NCI-H2227 (cell line): ENCODE measurements at regions not wholly inside any gene's neighbourhood (a gene's known extent, or its start where the extent isn't known, plus 50 kb on each side); places are given as distances from the start of the nearest gene placed in this dataset.
"Not testable (repeated sequence)": the region's sequence is repeated elsewhere in the genome, so short reads cannot be mapped to it uniquely, and the experiment has no call there.

Source experiments
- DNase-seq: peaks from one replicate; lab custom pipeline; 2025; ENCODE audit not compliant: unreplicated experiment; lab: John Stamatoyannopoulos, UW

DNA sequence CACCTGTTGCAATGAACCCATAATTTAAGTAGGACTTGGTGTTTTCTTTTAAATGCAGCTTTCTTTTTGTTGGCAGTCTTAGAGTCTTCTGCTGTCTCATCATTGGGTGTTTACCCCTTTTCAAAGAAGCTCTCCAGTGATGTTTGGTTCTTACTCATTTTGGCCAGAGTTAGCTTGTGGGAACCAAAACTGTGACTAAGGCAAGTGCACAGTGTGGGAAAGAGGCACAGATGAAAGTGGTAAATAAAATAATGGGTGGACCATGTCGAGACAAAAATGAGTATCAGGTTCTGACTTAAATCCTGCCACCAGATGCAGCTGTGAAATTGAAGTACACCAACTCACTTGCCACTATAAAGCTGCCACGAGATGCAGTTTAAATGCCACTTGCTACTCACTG is 615.4 kb upstream of the MIS18BP1 start:
- DNase-seq = no peak

- DNase-seq = no peak
These were observed 614.3 kb upstream of the MIS18BP1 start for GRCh38 chr14:45867046-45867894.

DNA sequence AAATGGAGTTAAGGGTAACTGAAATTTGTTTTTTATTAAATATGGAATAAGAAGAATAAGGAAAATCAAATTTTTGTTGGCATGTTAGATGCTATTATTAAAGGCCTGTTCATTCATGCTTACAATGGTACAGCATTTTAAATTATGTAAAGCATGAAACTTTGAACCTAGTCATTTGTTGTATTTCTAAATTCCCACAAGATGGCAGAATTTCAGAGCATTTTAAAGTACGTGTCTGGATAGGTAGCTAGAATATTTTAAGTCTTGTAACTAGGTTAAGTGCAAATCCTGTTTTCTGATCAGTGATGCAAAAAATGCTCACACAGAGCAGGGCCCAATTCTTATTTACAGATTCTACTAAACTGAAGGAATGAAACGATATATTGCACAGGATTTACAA is 585.6 kb upstream of the MIS18BP1 start:
- no peak for DNase-seq

DNA sequence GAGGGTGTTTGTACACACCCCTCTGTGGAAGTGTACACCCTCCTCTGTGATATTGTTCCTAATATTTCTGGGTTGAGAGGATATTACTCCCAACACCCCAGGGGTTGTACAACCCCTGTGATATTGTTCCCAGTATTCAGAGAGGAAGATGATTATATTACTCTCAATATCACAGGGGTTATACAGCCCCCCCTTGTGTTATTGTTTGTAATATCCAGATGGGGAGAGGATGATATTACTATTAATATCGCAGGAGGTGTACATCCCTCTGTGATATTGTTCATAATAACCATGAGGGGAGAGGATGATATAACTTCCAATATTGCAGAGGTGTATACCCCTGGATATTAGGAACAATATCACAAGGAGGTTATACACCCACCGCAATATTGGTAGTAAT is 566.1 kb upstream of the MIS18BP1 start:
- no peak for DNase-seq

DNA sequence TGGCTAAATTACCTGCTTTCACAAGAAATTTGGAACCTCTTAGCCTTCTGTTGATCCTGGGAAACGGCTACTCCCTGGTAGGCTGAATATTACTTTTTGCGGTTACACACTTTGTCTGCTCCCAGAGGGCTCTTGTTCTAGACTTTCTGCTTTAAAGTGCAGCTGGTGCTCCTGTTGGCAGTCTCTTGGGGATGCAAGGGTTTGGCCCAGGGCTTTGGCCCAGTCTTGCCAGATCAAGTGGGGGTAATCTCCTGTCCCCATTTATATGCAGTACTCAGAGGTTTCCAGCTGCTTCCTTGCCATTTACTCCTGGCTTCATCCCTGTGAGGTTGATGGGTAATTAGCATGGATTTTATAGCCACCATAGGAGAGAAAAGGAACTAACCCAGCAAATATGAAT is 558.2 kb upstream of the MIS18BP1 start:
- no peak for DNase-seq

DNA sequence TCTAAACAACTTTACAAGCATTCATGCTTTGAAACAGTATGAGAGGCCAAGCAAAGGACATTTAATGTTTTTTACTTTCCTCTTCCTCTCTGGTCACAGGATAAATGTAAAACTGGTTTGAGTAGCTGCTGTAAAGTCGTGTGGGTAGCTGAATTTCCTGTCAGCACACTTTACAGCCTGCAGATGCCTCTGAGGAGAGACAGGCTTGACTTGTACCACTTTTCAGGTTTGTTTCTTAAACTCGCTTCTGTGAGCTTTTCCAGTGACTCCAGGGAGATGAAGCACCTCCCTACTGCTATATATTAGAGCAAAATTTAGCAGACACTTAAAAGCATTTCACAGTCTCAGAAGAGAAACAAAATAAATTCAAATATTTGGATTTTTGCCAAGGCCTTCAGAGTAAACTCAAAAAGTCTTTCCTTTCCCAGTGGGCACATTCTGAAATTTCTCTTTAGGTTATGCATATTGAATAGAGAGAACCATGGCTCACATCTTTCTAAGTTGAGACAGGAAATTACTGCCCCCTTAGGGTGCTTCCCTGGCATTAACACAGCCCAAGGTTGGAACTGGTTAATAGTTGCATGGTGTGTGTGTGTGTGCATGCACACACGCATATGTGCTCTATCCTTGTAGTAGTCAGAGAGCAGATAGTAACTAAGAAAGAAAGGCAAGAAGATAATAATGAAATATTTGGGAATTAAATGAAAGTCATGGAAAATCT is 557.3 kb upstream of the MIS18BP1 start:
- no peak for DNase-seq

- DNase-seq = no peak
These were observed 554.3 kb upstream of the MIS18BP1 start for GRCh38 chr14:45807178-45807899.

DNA sequence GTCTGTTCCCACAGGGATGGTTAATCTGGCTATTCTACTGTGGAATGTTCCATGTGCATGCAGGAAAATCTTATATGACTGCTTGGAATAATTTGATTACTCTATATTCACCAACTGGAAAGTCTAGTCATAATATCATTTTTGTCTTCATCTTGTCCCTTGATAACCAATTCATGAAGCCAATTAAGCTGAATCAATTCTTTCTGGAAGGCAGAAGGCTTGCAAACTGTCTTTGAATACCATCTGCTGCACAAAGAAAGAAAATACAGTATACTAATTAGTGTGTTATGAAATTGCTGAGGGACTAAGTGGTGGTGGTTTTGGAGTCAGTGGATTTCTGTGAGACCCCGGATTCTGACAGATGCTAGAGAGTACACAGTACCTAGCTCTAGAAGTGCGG is 546.5 kb upstream of the MIS18BP1 start:
- no peak for DNase-seq

DNA sequence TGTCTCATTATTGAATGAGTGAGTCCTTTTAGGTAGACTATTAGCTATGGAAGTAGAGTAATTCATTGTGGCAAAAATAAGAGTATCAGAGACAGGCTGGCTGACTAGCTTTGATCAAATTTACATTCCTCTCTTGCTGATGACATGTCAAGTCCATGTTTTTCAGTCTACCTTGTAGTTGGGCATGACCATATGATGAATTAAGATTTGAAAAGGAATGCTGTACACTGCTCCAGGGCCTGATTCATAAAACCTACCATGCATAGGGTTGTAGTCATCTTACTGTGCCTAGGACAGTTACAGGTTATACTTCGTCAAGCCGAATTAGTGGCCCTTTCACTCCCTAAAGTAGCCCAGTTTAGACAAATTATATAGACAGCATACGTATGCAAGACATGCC is 545.7 kb upstream of the MIS18BP1 start:
- DNase-seq = no peak

- not testable (repeated sequence) for DNase-seq
These were observed 543.0 kb upstream of the MIS18BP1 start for GRCh38 chr14:45796006-45796405.

GRCh38 chr14:45793081-45793480 is 540.1 kb upstream of the MIS18BP1 start:
- DNase-seq = no peak

DNA sequence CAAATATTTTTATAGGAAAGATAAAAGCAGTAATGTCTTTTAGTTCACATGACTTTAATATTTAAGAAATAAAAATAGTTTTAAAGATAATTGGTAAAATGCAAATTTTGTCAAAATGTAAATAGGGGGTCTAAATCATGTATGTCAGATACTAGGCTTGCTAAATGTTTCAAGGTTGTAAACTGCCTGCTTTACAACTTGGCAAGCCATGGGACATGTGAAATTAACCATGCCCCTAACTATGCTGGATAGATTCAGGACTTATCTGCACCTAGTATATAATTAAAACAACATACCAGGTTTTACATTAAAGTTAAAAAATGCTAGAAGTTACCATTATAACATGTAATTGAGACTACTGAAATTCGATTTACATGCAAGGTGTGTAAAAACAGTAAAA is 537.3 kb upstream of the MIS18BP1 start:
- DNase-seq = no peak

DNA sequence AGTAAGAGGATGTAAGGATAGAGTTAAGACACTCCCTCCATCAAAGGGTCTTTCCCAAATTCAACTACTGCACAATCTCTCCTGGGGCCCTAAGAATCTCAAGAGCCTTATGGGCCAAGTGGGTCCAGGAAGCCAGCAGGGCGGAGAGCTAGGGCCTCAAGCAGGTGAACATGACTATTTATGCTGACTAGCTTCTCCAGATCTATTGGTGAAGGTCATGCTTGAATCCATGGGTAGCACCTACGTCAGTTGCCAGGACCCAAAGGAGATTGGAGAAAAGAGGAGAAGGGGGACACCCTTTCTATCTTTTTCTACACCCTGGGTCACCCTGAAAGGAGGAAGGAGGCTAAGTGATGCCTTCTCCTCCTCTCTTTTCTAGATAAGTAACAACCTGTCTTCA is 534.2 kb upstream of the MIS18BP1 start:
- no peak for DNase-seq

- no peak for DNase-seq
These were observed 533.3 kb upstream of the MIS18BP1 start for GRCh38 chr14:45786266-45786665.

GRCh38 chr14:45785240-45785639 is 532.2 kb upstream of the MIS18BP1 start:
- DNase-seq = no peak

- DNase-seq = no peak
These were observed 513.2 kb upstream of the MIS18BP1 start for GRCh38 chr14:45766247-45766646.

GRCh38 chr14:45757655-45758054 is 504.7 kb upstream of the MIS18BP1 start:
- DNase-seq = no peak

- not testable (repeated sequence) for DNase-seq
These were observed 503.4 kb upstream of the MIS18BP1 start for GRCh38 chr14:45756412-45756811.

DNA sequence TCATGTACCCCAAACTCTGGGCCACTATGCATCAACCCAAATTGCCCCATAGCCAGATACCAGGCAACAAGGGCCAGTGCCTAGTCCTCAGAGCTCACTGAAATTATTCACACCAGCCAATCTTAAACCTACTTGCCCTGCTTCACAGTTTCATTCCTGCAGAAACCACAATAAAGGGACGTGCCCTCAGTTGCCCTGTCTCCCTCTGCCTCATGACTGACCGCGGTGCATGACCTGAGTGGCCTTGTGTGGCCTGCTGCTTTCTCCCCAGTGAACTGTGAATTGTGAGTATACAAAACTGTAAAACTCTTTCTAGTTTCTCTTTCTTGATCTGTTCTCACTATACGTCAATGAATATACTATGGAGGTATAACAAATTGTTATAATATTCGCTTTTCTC is 490.9 kb upstream of the MIS18BP1 start:
- no peak for DNase-seq

DNA sequence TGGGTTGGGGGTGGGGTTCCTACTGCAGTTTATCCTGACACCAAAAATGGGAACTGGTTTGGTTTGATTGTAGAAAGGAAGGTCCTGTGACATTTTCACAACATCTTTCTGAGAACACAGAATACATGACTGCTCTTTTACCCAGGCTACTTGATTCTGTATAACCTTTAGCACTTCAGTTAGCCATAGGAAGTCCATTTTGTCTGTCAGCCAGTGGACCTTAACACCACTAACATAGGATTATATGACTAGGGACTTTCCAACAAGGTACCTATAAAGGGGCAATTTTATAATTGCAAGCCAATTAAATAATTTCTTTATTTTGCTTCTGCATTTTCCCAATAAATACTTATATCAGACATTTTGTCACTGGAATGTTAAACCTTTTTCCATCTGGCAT is 489.2 kb upstream of the MIS18BP1 start:
- DNase-seq = no peak

- DNase-seq = no peak
These were observed 475.6 kb upstream of the MIS18BP1 start for GRCh38 chr14:45728434-45729225.
